ENCODE measurements at regions not wholly inside any gene's neighbourhood (a gene's known extent, or its start where the extent isn't known, plus 50 kb on each side); places are given as distances from the start of the nearest gene placed in this dataset.

- TF ChIP-seq CTCF (IDR thresholded peaks at IDR 0.05) (no peak), POLR2A (IDR thresholded peaks at IDR 0.05) (no peak)
Measured at GRCh38 chr1:47587891-47588582, 150.2 kb downstream of the FOXD2 start.

Measured in Peyer's patch (tissue), 4 donors.